ENCODE measurements at regions not wholly inside any gene's neighbourhood (a gene's known extent, or its start where the extent isn't known, plus 50 kb on each side); places are given as distances from the start of the nearest gene placed in this dataset.

DNA sequence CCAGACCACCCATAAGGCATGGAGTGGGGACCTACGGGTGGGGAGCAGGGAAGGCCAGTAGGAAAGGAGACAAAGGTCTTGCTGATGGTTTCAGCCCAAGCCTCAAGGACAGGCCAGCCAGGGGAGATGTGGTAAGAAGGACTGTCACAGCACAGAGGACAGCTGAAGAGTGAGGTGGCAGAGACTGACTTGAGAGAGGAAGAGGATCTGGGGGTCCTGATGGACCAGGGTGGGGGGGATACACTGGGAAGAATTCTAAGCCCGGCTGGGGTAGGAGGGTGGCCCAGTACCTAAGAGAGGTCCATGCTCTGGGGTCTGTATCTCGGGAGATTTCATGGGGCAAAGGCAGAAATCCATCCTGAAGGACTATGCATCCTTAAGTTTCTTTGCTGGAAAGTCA, 66.1 kb upstream of the THY1 start:
- DNase-seq: no peak

DNA sequence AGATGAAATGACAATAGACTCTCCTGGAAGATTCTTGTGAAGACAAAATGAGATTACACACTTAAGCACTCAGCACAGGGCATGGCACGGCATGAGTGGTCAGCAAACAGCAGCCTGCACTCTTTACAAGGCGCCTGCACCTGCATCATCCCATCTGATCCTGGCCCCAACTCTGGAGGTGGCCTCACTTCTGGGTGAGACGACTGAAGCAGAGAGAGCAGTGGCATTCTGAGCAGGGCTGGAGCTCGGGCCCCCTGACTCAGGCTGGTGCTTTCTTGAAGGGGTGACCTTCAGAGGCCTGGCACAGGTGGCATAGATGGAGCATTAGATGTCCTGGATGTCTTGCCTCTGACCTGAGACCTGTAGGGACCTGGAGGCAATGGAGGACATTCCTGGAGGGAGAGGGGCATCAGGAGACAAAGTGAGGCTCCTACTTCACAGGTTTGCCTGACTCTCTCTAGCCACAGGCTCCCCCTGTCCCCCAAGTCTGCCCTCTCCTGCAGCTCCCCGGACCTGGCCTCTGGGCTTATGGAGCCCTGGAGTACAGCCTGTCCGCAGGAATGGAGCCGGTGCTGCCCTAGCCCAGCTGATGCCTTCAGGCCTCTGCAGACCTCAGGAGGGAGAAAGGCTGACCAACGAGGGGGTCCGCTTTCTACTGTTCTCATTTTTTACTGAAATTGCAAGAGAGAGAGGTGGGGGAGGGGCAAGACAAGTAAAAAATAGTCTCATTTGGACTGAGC, 65.5 kb upstream of the THY1 start:
- DNase-seq: no peak

DNA sequence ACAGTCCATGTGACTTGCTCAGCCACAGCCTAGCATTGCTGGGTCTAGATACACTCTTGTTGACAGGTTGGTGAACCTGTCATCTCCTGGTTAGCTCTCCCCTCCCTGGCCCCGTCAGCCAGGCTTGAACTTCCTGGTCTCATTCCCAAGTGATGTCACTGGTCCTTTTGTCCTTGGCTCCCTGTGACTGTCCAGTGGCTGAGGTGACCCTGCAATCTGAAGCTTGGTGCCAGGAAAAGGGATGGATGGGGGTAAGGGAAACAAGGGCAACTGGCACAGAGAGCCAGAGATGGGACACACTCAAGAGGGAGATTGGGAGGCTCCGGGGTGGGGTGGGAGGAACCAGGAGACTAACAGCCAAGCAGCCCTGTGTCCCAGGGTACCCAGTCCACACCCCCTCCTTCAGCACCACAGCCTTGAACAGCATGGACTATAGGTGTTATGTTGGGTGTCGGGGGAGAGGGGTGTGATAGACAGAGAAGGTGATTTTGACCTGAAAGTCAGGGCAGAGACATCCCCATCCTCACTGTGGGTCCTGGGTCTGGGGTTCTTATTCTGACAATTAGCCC, 63.8 kb upstream of the THY1 start:
- DNase-seq: no peak

DNA sequence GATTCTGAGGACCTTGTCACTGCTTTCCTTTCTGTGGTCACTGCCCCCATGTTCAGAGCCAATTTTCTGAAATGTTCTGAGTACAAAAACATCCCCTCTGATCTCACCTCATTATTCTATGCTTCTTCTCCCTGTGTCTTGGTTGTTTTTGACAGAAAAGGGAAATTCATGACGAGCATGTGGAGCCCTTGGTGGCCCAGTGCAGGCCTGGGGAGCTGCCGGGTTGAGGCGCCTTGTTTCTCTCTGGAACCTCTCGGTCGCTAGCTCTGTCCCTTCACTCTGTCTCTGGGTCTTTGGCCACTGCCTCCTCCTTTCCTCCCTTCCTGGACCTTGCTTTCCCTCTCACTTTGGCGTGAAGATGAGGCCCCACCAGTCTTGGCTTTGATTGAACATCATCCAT, 63.0 kb upstream of the THY1 start:
- no peak for DNase-seq

DNA sequence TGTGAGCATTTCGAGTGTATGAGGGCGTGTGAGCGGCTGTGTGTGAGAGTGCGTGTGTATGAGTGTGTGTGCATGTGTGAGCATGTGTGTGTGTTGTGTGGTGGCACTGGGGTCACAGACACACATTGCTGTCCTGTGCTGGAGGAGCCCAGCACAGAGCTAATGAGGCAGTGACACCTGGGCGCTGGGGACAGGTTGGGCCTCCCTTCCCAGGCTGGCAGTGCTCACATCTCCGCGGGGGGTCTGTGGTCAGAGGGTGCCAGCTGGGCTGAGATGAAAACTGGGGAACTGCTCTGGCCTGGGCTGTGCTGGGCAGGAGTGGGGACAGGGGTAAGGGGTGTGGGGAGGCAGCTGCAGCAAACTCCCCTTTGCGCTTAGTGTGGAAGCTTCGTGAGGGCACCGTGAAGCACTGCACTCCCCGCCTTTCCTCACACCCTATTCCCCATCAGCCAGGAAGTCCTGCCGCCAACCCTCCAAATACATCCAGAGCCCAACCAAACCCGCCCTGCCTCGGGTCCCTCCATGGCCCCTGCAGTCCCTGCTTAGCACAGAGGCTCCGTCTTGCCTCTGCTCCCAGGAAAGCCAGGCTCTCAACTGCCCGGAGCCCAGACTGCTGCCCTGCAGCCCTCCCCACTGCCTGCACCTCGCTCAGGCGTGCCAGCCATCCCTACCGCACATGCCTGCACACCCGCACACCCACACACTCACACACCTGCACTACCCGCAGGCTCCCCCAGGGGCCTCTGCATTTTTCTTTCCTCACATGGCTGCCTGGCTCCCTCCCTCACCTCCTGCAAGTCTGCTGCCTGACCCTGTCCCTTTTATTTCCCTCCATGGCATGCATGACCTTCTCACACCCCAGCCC, 62.0 kb upstream of the THY1 start:
- no peak for DNase-seq

DNA sequence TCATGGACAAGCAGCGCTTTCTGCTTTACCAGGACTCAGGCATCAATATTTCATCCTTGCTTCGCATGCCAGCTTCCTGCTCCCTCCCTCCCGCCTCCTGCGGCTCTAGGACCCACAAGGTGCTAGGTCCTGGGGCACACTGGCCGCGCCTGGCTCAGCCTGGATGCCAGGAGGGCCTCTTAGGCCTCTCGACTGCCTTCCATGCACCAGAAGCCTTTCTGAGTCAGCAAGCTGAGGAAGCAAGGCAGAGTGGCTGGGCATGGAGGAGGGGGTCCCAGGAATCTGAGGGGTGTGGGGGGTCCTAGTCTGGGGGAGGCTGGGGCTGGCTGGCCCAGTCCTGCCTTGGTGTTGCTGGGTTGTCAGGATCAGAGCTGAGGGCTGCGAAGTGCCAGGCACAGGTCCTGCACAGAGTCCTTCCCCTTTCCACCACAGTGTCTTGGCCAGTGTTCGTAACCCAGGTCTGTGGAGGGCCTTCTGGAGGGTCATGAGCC, 61.0 kb upstream of the THY1 start:
- no peak for DNase-seq

DNA sequence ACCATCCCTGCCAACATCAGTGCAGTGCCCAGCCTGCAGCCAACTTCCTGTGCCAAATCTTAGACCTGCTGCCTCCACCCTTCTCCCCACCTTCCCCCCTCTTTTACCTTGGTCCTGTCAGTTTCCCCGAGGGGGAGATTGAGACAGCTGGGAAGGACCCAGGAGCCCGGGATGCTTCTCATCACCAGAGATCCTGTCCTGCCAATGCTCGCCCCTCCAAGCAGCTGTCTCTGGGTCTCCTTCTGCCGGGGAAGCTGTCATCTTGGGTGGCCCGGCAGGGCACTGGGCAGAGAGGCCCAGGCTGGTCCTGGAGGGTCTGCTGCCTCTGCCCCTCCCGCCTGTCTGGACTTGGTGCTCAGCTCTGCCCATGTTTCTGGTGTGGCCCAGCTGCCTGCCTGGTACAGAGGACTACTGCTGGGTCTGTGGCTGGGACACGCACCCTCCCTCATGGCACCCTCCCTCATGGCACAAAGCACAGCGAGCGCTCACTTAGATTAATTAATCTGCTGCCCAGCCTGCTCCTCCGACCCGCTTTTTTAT, 60.4 kb upstream of the THY1 start:
- no peak for DNase-seq

DNA sequence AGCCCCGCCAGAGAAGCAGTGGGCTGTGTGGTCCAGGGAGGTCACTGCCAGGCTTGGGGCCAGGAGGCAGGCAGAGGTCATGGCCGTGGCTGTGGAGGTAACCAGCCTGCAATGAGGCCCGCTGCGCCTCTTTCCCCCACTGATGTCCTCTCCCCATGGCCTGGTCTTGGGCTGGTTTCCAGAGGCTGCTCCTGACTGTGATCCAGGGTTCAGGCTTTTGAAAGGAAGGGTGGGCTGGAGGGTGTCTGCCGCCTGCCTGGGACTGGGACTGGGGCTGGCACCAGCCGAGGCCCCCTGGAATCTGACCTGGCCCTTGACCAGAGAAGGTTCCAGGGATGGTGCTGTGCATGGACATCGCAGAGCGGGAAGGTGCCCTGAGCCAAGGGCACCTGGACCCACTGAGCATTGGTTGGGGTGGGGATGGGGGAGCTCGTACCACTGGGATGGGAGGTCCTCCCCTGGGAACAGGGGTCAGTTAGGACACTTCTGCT, 59.6 kb upstream of the THY1 start:
- DNase-seq: no peak

DNA sequence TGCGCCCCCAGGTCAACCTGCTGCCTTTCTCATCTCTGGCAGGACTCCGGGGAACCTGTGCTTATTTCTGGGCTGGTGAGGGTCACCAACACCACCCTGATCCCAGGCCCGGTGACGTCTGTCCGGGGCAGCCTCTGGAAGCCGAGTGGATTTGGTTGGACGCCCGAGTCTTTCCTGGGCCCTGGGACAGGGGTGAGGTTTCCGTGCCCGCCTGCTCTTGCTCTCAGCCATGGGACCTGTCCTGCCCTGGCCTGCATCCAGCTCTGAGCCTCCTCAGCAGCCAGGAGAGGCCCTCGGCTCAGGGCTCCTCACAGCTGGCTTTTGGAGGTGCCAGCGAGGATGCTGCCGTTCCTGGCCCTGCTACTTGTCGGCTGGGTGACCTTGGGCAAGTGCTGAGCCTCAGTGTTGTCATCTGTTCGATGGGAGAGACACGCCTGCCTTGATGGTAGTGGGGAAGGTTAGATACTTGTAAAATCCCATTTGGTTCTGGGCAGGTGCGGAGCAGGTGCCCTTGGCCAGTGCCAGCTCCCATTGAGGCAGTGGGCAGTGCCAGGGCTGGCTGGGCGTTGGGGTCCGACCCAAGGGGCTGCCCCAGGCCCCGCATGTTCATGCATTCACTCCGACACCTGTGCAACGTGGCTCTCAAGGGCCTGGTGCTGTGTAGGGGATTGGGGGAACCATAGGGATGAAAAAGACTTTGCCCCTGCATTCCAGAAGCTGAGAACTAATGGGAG, 58.9 kb upstream of the THY1 start:
- no peak for DNase-seq

DNA sequence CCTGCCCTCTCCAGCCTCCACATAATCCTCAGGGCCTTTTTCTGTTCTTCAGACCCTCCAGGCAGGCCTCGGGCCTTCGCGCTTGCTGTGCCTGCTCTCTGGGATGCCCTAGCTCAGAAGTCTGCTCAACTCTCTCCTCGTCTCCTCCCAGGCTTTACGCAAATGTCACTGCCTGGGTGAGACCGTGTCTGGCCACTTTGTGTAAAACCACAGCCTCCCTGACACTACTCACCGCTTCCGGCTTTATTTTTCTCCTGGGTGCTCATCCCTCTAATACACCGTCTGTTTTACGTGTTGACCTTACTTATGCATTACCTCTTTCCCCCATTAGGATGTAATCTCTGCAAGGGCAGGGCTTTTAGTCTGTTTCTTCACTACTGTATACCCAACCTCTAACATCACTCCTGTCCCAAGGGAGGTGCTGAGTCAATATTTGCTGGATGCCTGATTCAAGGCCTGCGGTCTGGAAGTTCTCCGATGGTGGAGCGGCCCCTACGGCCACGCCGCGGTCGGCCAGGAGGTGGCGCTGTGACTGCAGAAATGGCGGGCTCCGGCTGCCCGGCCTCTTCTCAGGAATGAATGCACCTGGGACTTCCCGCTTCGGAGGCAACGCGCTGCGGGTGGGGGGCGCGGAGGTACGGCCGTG, 58.2 kb upstream of the THY1 start:
- peak; percentile 82 for DNase-seq

DNA sequence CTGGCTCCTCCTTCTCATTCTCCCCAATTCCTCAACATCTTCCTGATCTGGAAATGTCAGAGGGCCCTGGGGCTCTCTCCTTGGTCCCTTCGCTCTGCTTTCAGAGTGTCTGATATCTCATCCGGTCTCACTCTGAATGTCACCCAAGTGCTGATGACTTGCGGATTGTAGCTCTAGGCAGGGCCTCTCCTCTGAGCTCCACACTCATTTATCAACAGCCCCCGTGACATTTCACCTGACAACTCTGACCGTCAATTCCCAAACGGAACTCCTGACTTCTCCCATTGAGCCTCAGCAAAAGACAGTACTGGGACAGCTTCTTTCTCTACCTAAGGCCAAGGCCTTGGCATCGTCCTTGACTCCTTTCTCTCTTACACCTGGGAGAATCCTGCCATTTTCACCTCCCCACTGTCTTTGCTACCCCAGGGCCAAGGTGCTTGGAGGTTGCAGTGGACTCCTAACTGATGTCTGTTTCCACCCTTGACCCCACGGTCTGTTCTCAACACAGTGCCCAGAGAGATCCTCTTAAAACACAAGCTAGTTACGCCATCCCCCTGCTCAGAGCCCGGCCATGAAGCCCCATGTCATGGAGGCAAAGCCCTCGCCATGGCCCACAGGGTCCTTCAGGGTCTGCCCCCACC, 57.5 kb upstream of the THY1 start:
- DNase-seq: no peak

DNA sequence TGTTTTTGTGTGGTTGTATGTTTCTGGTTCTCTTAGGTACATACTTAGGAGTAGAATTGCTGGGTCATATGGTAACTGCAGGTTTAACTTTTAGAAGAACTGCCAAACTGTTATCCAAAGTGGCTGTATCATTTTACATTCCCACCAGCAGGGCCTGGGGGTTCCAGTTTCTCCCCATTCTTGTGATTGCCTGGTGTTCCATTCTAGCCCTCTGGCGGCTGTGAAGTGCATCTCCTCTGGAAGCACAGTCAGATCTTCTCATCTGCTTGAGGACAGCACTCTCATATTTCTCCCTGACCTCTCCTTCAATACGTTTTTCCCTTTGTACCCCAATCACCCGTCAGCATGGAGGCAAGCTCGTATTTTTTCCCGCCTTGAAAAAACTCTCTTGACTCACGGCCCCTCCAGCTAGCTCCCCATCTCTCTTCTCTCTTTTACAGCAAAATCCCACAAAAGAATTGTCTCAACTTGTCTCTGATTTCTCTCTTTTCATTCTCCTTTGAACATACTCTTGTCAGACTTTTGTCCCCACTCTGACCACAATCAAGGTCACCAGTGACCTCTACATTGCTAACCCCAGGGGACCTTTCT, 56.8 kb upstream of the THY1 start:
- no peak for DNase-seq

DNA sequence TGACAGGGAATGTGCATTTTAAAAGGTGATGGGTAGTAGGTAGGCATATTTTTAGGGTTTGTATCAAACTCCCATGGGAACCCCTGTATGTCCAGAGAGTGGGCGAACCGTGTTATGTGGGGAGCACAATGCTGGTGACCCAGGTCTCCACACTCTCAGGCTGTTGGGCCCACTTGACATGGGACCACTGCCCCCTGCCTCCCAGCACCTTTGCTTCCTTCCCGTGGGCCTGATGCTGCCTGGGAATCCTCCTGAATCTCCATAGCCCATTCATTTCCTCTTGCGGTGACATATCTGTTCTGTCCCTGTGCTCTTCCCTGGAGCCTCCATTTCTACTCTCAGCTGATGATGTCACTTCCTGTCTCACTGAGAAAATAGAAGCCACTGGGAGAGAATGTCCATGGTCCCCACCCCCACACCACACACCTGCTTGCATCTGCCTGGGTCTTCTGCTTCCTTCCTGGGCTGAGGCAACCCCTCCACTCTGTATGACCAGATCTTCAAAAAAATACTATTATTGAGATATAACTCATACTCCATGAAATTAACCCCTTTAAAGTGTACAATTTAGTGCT, 55.8 kb upstream of the THY1 start:
- DNase-seq: no peak

DNA sequence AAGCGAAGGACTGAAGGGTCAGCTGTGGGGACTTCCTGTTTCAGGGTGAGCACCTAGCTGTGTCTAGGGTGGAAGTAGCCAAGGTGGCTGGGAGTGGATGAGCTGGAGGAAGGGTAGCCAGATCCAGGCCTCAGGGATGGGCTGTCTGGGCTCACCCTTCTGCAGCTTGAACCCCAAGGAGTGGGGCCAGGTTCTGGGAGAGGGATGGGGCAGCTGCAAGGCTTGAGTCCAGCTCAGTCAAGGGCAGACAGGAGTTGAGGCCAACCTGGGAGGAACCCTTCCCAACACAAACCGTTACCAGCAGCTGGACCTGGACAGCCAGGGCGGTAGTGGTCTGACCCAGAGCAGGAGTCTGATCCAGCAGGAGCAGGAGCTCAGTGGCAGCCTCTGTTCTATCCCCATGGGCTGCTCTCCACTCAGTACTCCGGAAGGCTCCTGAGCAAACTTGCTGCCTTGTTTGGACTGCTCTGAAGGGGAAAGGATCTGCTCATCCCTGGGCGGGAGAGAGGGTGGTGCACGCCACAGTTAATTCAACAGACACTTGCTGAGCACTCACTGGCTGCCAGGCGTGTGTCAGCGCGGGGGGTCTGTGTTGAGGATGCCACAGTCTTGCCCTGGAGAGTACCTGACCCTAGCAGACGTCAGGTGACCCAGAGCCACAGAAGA, 53.8 kb upstream of the THY1 start:
- no peak for DNase-seq

DNA sequence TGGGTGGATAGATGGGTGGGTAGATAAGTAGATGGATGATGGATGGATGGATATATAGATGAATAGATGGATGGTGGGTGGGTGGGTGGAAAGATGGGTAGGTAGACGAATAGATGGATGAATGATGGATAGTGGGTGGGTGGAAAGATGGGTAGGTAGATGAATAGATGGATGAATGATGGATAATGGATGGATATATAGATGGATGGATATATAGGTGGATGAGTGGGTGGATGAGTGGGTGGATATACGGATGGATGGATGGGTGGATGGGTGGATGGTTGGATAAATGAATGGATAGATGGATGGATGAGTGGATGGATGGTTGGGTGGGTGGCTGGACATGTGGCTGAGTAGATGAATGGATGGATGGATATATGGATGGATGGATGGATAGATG, 53.1 kb upstream of the THY1 start:
- no peak for DNase-seq

DNA sequence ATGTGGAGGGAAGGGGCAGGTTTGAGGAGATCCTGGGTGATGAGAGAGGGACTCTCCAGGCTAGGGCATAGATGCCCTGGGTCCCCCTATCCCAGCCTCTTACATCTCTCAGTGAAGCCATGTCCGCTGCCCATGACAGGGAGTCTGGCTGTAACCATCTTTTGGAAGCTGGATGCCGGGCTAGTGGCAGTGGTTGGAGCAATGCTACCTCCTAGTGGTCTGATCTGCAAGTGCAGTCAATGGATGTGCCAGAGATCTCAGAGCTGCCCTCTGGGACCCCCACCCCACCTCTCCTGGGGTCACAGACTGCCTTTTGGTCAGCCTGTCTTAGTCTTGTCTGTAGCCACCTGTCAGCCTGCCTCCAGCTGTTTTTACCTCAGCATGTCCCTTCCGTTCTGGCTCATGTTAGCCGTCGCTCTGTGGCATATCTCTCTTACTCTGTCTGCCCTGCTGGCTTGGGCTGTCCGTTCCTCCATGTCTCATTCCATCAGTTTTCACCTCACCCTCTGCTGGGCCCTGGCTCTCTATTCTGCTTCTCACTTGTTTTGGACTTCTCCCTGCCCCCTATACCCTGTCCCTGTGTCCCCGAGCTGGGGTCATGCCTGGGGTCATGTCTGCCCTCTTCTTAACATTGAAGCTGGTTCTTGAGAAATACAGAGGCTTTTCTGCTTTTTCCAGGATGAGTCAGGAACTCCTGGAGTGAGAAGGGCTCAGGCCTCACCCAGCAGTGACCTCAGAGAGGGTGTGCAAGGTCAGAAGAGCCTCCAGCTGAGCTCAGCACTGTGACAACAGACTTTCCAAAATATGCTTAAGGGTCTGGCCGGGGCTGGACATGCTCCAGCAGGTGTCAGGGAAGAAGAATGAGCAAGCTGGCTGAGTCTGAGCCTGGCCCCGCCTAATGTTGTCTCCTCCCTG, 52.0 kb upstream of the THY1 start:
- DNase-seq: peak; percentile 71

DNA sequence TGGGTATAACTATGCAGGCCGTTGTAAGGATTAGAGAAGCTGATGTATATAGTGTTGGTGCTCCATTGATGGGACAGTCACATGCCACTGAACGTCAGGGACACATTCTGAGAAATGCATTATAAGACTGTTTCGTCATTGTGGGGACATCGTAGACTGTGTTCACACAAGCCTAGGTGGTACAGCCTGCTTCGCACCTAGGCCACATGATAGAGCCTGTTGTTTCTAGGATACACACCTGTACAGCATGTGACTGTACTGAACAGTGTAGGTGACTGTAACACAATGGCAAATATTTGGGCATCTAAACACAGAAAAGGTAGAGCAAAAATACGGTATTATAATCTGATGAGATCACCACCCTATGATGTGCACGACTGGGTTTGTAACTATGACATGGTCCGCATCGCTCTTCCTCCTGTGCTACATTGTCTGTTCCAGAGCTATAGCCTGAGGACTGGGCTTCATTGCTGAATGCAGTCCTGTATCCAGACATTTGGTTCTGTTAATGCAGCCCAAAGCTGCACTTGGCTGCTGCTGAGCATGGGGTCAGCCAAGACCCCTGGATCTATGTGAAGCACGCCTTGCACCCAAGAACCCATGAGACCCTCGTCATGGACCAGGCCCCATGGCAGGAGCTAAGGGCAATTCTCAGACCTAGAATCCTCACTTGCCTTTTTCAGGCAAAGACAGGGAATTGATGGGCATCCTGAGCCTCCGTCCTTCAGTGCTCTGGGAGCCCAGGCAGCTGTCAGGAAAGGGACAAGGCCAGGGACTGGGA, 51.1 kb upstream of the THY1 start:
- no peak for DNase-seq

DNA sequence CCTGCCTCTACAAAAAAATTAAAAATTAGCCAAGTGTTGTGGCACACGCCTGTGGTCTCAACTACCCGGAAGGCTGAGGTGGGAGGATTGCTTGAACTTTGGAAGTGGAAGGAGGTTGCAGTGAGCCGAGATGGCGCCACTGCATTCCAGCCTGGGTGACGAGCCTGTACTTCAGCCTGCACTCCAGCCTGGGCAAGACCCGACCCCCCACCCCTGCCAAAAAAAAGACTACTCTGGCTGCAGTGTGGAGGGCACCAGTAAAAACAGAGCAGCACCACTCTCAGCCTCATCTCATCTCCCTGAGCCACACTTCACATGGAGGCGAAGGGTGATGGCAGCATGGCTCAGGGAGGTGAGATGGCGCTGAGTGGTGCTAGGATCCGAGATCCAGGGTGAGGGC, 50.3 kb upstream of the THY1 start:
- DNase-seq: no peak
